Thyroid gland (tissue), 4 donors: ENCODE measurements at regions not wholly inside any gene's neighbourhood (a gene's known extent, or its start where the extent isn't known, plus 50 kb on each side); places are given as distances from the start of the nearest gene placed in this dataset.

ENCODE experiments used
- DNase-seq, 2 donors: peaks; one replicate each; pipeline ENCODE4 v3.0.0-alpha.2; 2019
- H3K27ac ChIP-seq, 3 donors: fragments of 200-600 bp; sonication (generic); 1 replicate in 2 of 3; 2 replicates in 1 of 3; pipeline ENCODE4 v1.5.1; 2016 to 2019; ENCODE audit warnings: mild to moderate bottlenecking in 1 of 3, moderate library complexity in 1 of 3
- H3K27me3 ChIP-seq: fragments of 200-600 bp; sonication (generic); one replicate; pipeline ENCODE4 v1.5.1; 2019
- H3K36me3 ChIP-seq, 2 donors: fragments of 200-600 bp; sonication (generic); one replicate each; pipeline ENCODE4 v1.5.1; 2016 to 2019
- H3K4me1 ChIP-seq, 2 donors: fragments of 200-600 bp; sonication (generic); one replicate each; pipeline ENCODE4 v1.5.1; 2017 to 2019
- H3K4me3 ChIP-seq, 3 donors: fragments of 200-600 bp; sonication (generic); replicated peaks in 1 of 3; 1 replicate in 2 of 3; 2 replicates in 1 of 3; pipeline ENCODE4 v1.5.1; 2016; ENCODE audit warnings: mild to moderate bottlenecking in 1 of 3
- H3K9me3 ChIP-seq: fragments of 200-600 bp; sonication (generic); one replicate; pipeline ENCODE4 v1.5.1; 2017
- CTCF ChIP-seq, 6 experiments: fragments of 200-600 bp in 3 of 6; fragments of 450-650 bp in 3 of 6; sonication (generic) in 3 of 6; IDR thresholded peaks; one replicate each; pipeline ENCODE4 v1.5.1; 2016 to 2019; ENCODE audit warnings: antibody characterized with exemption in 6 of 6, mild to moderate bottlenecking in 2 of 6, inconsistent platforms in 1 of 6, moderate library complexity in 1 of 6
- POLR2A ChIP-seq, 2 donors: fragments of 450-650 bp; IDR thresholded peaks; one replicate each; pipeline ENCODE4 v1.6.1; 2017; ENCODE audit warnings: antibody characterized with exemption in 2 of 2, mild to moderate bottlenecking in 2 of 2, moderate library complexity in 1 of 2
- WGBS, 2 donors: methylation state at CpG; one replicate each; pipeline ENCODE4 v1.1.5; 2017; 5-methylcytosine and 5-hydroxymethylcytosine counted together
- intact Hi-C: fragments of 100-400 bp; cut with DNase I; formaldehyde crosslinking; loops from one replicate; pipeline ENCODE4 v1.15.1; 2023

DNA sequence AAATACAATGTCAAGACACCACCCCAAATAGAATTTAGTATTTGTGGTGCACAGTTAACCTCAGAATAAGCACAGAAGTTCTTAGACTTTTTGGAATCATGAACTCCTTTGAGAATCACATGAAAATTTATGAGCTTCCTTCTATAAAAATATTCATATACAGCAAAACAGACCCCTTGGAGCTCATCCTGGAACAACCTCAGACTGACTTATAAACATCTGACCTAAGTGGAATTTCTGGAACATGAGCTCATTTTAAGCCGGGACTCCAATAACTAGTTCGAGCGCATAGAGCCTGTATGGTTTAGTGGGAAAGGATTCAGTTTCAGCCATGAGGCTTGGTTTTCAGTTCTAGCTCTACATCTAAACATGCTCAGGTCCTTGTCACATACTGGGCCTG lies 192.3 kb downstream of the DEPDC1B start:
- TF ChIP-seq CTCF (IDR thresholded peaks at IDR 0.05), result no peak
- TF ChIP-seq POLR2A (IDR thresholded peaks at IDR 0.05), result no peak
- H3K27me3 ChIP-seq, result no peaks in the 10 kb centered on the region
- no peaks in the 10 kb centered on the region for H3K36me3 ChIP-seq
- no peaks in the 10 kb centered on the region for H3K4me1 ChIP-seq
- no peak for DNase-seq
- H3K9me3 ChIP-seq, result no peaks in the 10 kb centered on the region
- H3K4me3 ChIP-seq, result no peak overlapping the region
- intact Hi-C loops, result no loop called here
- WGBS, 2 donors, result 79 to 93% methylated on average over 3 of the region's 3 CpGs
- no peak overlapping the region for H3K27ac ChIP-seq

DNA sequence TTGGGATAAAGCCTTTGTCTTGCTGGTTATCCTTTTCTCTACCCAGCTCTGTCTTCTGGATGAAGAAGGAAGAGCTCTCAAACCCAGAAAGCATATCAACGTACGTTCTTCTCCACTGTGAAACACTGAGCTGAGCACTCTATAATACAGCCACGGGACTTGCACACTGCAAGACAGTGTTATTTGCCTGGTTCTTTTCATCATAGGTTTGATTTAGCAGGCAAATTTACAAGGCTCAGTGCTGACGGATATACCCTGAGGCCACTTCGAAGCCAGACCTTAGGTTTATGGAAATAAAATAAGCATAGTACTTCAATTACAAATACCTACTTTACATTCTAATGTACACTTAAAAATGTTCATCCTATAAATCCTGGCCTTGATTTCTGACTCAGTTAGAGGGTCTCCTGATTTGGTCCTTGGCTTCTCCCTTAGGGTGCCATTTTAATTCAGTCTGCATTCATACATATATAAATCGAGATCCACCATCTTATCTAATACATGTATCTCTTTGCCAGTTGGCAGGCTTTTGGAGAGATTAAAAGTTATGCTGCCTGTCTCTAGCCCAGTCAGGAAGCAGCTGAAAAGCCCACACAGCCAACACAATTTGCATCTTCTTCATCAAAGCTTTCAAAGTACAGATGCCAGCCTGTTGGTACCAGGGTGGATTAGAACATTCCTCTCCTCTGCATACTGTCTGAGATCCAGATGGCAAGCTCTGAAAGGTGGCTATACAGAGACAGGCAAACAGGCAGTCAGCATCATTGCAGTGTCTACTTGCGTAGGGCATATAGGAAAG lies 194.4 kb downstream of the DEPDC1B start:
- WGBS, 2 donors, result 86 to 92% methylated on average over 7 of the region's 7 CpGs
- TF ChIP-seq CTCF (IDR thresholded peaks at IDR 0.05), result no peak
- TF ChIP-seq POLR2A (IDR thresholded peaks at IDR 0.05), result no peak

GRCh38 chr5:60504342-60504741 lies 195.6 kb downstream of the DEPDC1B start:
- no peaks in the 10 kb centered on the region for H3K36me3 ChIP-seq
- DNase-seq, result no peak
- intact Hi-C loops, result no loop called here
- 89 to 90% methylated on average over 2 of the region's 2 CpGs for WGBS, 2 donors
- H3K27me3 ChIP-seq, result no peaks in the 10 kb centered on the region
- no peak overlapping the region for H3K4me3 ChIP-seq
- H3K4me1 ChIP-seq, result no peaks in the 10 kb centered on the region
- TF ChIP-seq CTCF (IDR thresholded peaks at IDR 0.05) (no peak), POLR2A (IDR thresholded peaks at IDR 0.05) (no peak)
- H3K9me3 ChIP-seq, result no peaks in the 10 kb centered on the region
- H3K27ac ChIP-seq, result no peak overlapping the region

More for the DNA sequence above, 194.4 kb downstream of the DEPDC1B start:
- intact Hi-C loops, result no loop called here
- no peak for DNase-seq
- Histone ChIP-seq H3K4me3 (no peak overlapping the region), H3K4me1 (no peaks in the 10 kb centered on the region), H3K27ac (no peak overlapping the region), H3K27me3 (no peaks in the 10 kb centered on the region), H3K36me3 (no peaks in the 10 kb centered on the region), H3K9me3 (no peaks in the 10 kb centered on the region)

GRCh38 chr5:60503771-60504170 lies 196.2 kb downstream of the DEPDC1B start:
- DNase-seq, result no peak
- TF ChIP-seq CTCF (IDR thresholded peaks at IDR 0.05) (no peak), POLR2A (IDR thresholded peaks at IDR 0.05) (no peak)
- no peaks in the 10 kb centered on the region for H3K9me3 ChIP-seq
- intact Hi-C loops, result no loop called here
- WGBS, 2 donors, result 69 to 73% methylated on average over 2 of the region's 2 CpGs
- no peaks in the 10 kb centered on the region for H3K27me3 ChIP-seq
- H3K27ac ChIP-seq, result no peak overlapping the region
- H3K4me1 ChIP-seq, result no peaks in the 10 kb centered on the region
- H3K4me3 ChIP-seq, result no peak overlapping the region
- H3K36me3 ChIP-seq, result no peaks in the 10 kb centered on the region

GRCh38 chr5:60497706-60498500 lies 202.1 kb downstream of the DEPDC1B start:
- no peak for TF ChIP-seq POLR2A (IDR thresholded peaks at IDR 0.05)
- TF ChIP-seq CTCF (IDR thresholded peaks at IDR 0.05), result no peak
- Histone ChIP-seq H3K27ac (no peak overlapping the region), H3K36me3 (no peaks in the 10 kb centered on the region), H3K27me3 (no peaks in the 10 kb centered on the region), H3K9me3 (no peaks in the 10 kb centered on the region), H3K4me3 (no peak overlapping the region), H3K4me1 (no peaks in the 10 kb centered on the region)
- DNase-seq, result no peak
- WGBS, 2 donors, result 67 to 75% methylated on average over 4 of the region's 4 CpGs
- intact Hi-C loops, result no loop called here
